Activated T-cell treated with anti-CD3 and anti-CD28 coated beads for 48 hours (primary cell): ENCODE measurements at regions not wholly inside any gene's neighbourhood (a gene's known extent, or its start where the extent isn't known, plus 50 kb on each side); places are given as distances from the start of the nearest gene placed in this dataset.

ENCODE experiments used
- DNase-seq: peaks from one replicate; pipeline ENCODE4 v3.0.0-alpha.2; 2020; ENCODE audit warnings: low read depth

GRCh38 chr9:86830356-86830755 lies 117.0 kb downstream of the GAS1 start:
- DNase-seq: no peak

GRCh38 chr9:86829496-86830046 lies 117.7 kb downstream of the GAS1 start:
- no peak for DNase-seq

- DNase-seq: no peak
Observed at GRCh38 chr9:86828631-86829030, 118.7 kb downstream of the GAS1 start.

GRCh38 chr9:86827893-86828292 lies 119.4 kb downstream of the GAS1 start:
- DNase-seq: no peak

GRCh38 chr9:86825299-86825698 lies 122.0 kb downstream of the GAS1 start:
- no peak for DNase-seq

GRCh38 chr9:86822006-86822801 lies 125.1 kb downstream of the GAS1 start:
- no peak for DNase-seq

GRCh38 chr9:86821006-86821845 lies 126.1 kb downstream of the GAS1 start:
- no peak for DNase-seq

GRCh38 chr9:86819552-86819951 lies 127.8 kb downstream of the GAS1 start:
- no peak for DNase-seq

GRCh38 chr9:86818636-86819035 lies 128.7 kb downstream of the GAS1 start:
- no peak for DNase-seq

GRCh38 chr9:86816868-86817267 lies 130.4 kb downstream of the GAS1 start:
- DNase-seq: no peak

- DNase-seq: no peak
Observed at GRCh38 chr9:86816366-86816765, 130.9 kb downstream of the GAS1 start.

- no peak for DNase-seq
Observed at GRCh38 chr9:86812616-86813015, 134.7 kb downstream of the GAS1 start.

GRCh38 chr9:86809759-86810367 lies 137.4 kb downstream of the GAS1 start:
- no peak for DNase-seq

- no peak for DNase-seq
Observed at GRCh38 chr9:86809151-86809550, 138.2 kb downstream of the GAS1 start.

- DNase-seq: no peak
Observed at GRCh38 chr9:86807367-86807976, 139.8 kb downstream of the GAS1 start.

GRCh38 chr9:86804011-86804410 lies 143.3 kb downstream of the GAS1 start:
- DNase-seq: no peak

- DNase-seq: no peak
Observed at GRCh38 chr9:86802900-86803673, 144.2 kb downstream of the GAS1 start.

GRCh38 chr9:86801246-86801645 lies 146.1 kb downstream of the GAS1 start:
- no peak for DNase-seq

- DNase-seq: no peak
Observed at GRCh38 chr9:86800681-86801080, 146.6 kb downstream of the GAS1 start.

- no peak for DNase-seq
Observed at GRCh38 chr9:86798966-86799365, 148.3 kb downstream of the GAS1 start.

GRCh38 chr9:86796666-86797065 lies 150.6 kb downstream of the GAS1 start:
- DNase-seq: no peak
